GM12878 (cell line): ENCODE measurements at regions not wholly inside any gene's neighbourhood (a gene's known extent, or its start where the extent isn't known, plus 50 kb on each side); places are given as distances from the start of the nearest gene placed in this dataset.

Source experiments
- ATAC-seq: fragments of 200-7000 bp; cut with Tn5 transposase; 3 replicates; pipeline ENCODE4 v1.9.1; 2020; ENCODE audit warnings: mild to moderate bottlenecking, moderate library complexity
- BruUV-seq: library from RNA; stranded (reverse); fragments of 400-500 nt; replicated peaks from 2 replicates; lab custom pipeline; 2021; lab: Mats Ljungman, UMichigan
- CTCF ChIA-PET: fragments of 300-600 bp; sonication (Branson Sonifier 250); formaldehyde crosslinking; extraction: SDS; loops from one replicate; lab custom pipeline; 2021; ENCODE audit warnings: inconsistent platforms; lab: Yijun Ruan, JAX
- POLR2A ChIA-PET: fragments of 350-600 bp; formaldehyde crosslinking; extraction: SDS; loops from one replicate; lab custom pipeline; 2021; ENCODE audit warnings: inconsistent platforms; lab: Charles Lee
- RAD21 ChIA-PET: fragments of 300-600 bp; sonication (Branson Sonifier 250); formaldehyde crosslinking; loops from one replicate; lab custom pipeline; 2023; ENCODE audit warnings: antibody characterized with exemption; ENCODE audit not compliant: unreplicated experiment; lab: Charles Lee
- SMC1A ChIA-PET: fragments of 300-600 bp; sonication (Branson Sonifier 250); formaldehyde crosslinking; loops from one replicate; lab custom pipeline; 2023; ENCODE audit not compliant: unreplicated experiment, uncharacterized antibody; lab: Charles Lee
- DNase-seq: peaks from one replicate; pipeline ENCODE4 v3.0.0-alpha.2; 2011; ENCODE audit warnings: low read depth, low spot score
- FAIRE-seq: peaks from 3 replicates; lab custom pipeline; 2011; peaks lifted over from hg19 to GRCh38; lab: Jason Lieb, UNC
- H2AFZ ChIP-seq: 2 replicates; pipeline ENCODE4 v1.6.0; 2011; ENCODE audit warnings: low read depth, low read length, control low read depth; ENCODE audit not compliant: control insufficient read depth
- H3K27ac ChIP-seq: 2 replicates; pipeline ENCODE4 v1.5.1; 2011; ENCODE audit warnings: control low read depth; ENCODE audit not compliant: control insufficient read depth, insufficient read depth
- H3K27me3 ChIP-seq, 2 experiments: replicated peaks in 1 of 2; 2 replicates each; pipeline versions ENCODE4 v1.6.0 to v1.6.1; 2011; ENCODE audit warnings: low read length in 1 of 2; ENCODE audit not compliant: control insufficient read depth in 2 of 2, insufficient read depth in 2 of 2
- H3K36me3 ChIP-seq, 2 experiments: 2 replicates each; pipeline ENCODE4 v1.5.1; 2011; ENCODE audit warnings: low read length in 1 of 2; ENCODE audit not compliant: control insufficient read depth in 2 of 2, insufficient read depth in 2 of 2
- H3K4me1 ChIP-seq: 2 replicates; pipeline ENCODE4 v1.6.1; 2011; ENCODE audit warnings: mild to moderate bottlenecking, low read length, moderate library complexity, mixed read lengths; ENCODE audit not compliant: control insufficient read depth, insufficient read depth
- H3K4me2 ChIP-seq: 2 replicates; pipeline ENCODE4 v1.6.0; 2011; ENCODE audit warnings: control low read depth; ENCODE audit not compliant: control insufficient read depth, insufficient read depth
- H3K4me3 ChIP-seq: fragments of 200-600 bp; sonication (generic); 2 replicates; pipeline ENCODE4 v1.5.1; 2016
- H3K79me2 ChIP-seq: 2 replicates; pipeline ENCODE4 v1.6.0; 2011; ENCODE audit warnings: low read length; ENCODE audit not compliant: control insufficient read depth, insufficient read depth
- H3K9ac ChIP-seq: 2 replicates; pipeline ENCODE4 v1.8.0; 2011; ENCODE audit warnings: low read length, control low read depth, mixed read lengths; ENCODE audit not compliant: control insufficient read depth, insufficient read depth
- H3K9me3 ChIP-seq: replicated peaks from 3 replicates; pipeline ENCODE4 v1.5.1; 2011; ENCODE audit warnings: mild to moderate bottlenecking, low read length; ENCODE audit not compliant: control insufficient read depth, insufficient read depth
- H4K20me1 ChIP-seq: 2 replicates; pipeline ENCODE4 v1.6.0; 2011; ENCODE audit not compliant: control insufficient read depth, insufficient read depth
- CBFB ChIP-seq: IDR thresholded peaks from 2 replicates; pipeline ENCODE4 v1.6.1; 2016; ENCODE audit warnings: antibody characterized with exemption, low read depth
- E2F8 ChIP-seq: fragments of 450-650 bp; IDR thresholded peaks from 2 replicates; pipeline ENCODE4 v1.6.1; 2018; ENCODE audit warnings: mild to moderate bottlenecking, low read depth, moderate library complexity; ENCODE audit not compliant: partially characterized antibody
- ELK1 ChIP-seq: IDR thresholded peaks from 2 replicates; pipeline ENCODE4 v1.6.1; 2012; ENCODE audit warnings: low read depth, low read length, improper control_type of control experiment
- FOS ChIP-seq: IDR thresholded peaks from 3 replicates; pipeline ENCODE4 v1.6.1; 2011; ENCODE audit warnings: borderline replicate concordance; ENCODE audit not compliant: insufficient read length; ENCODE audit errors: extremely low read depth
- NFYB ChIP-seq: IDR thresholded peaks from 2 replicates; pipeline ENCODE4 v1.6.1; 2011; ENCODE audit warnings: low read depth, mild to moderate bottlenecking, low read length, improper control_type of control experiment, moderate library complexity; ENCODE audit not compliant: insufficient read depth
- NR2C2 ChIP-seq: IDR thresholded peaks from 2 replicates; pipeline ENCODE4 v1.6.1; 2011; ENCODE audit warnings: borderline replicate concordance, low read depth; ENCODE audit not compliant: control insufficient read depth, insufficient read length
- SIN3A ChIP-seq: IDR thresholded peaks from 2 replicates; pipeline ENCODE4 v1.6.1; 2012; ENCODE audit warnings: low read depth, low read length, improper control_type of control experiment
- TBL1XR1 ChIP-seq: IDR thresholded peaks from 2 replicates; pipeline ENCODE4 v1.6.1; 2012; ENCODE audit warnings: low read depth, low read length, improper control_type of control experiment
- YBX1 ChIP-seq: fragments of 450-650 bp; IDR thresholded peaks from 2 replicates; pipeline ENCODE4 v1.6.1; 2016; ENCODE audit warnings: antibody characterized with exemption
- ZSCAN29 ChIP-seq: fragments of 450-650 bp; IDR thresholded peaks from 2 replicates; pipeline ENCODE4 v1.6.1; 2017; ENCODE audit warnings: mild to moderate bottlenecking, moderate library complexity
- WGBS: methylation state at CpG from one replicate; pipeline ENCODE4 v1.1.6; 2016; ENCODE audit warnings: low lambda C conversion rate; ENCODE audit not compliant: insufficient replicate concordance, insufficient coverage; ENCODE audit errors: missing lambda C conversion rate; 5-methylcytosine and 5-hydroxymethylcytosine counted together
- in situ Hi-C: fragments of 300-500 bp; cut with MboI; formaldehyde crosslinking; loops from 9 replicates; pipeline ENCODE4 v1.14.3; 2018; ENCODE audit warnings: mixed read lengths
- intact Hi-C: fragments of 100-400 bp; cut with micrococcal nuclease; formaldehyde crosslinking; loops from one replicate; pipeline ENCODE4 v1.14.2; 2022; ENCODE audit not compliant: unreplicated experiment
- TF ChIP-seq, protein P1 (sequence below): IDR thresholded peaks from 2 replicates; pipeline ENCODE4 v1.6.1; 2012; ENCODE audit warnings: low read depth, low read length, improper control_type of control experiment

DNA sequence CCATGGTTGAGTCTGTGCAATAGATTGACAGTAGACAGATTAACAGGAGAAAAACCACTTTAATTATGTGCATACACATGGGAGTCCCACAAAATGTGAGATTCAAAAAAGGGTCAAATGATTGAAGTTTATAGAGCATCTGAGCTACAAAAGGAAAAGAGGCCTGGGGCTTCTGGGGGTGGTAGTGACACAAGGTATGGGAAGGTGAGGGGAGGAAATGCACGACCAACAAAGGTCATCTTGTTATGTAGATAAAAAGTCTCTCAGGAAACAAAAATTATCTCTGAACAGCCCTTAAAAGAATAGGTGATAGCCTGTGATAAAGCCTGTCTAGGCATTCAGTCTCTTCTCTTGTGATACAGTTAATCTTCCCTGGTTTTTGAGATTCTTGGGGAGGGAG, 141.7 kb downstream of the SEC23IP start:
- in situ Hi-C loops: no loop called here
- Histone ChIP-seq H3K4me3 (no peak overlapping the region), H3K79me2 (no peaks in the 10 kb centered on the region), H2AFZ (no peak overlapping the region), H4K20me1 (no peaks in the 10 kb centered on the region), H3K27me3 (peaks cover 0 to 3% of the 10 kb centered on the region in 2 experiments; a peak in 1 of 4 replicates), H3K9me3 (no peaks in the 10 kb centered on the region), H3K4me1 (no peaks in the 10 kb centered on the region), H3K27ac (no peak overlapping the region), H3K36me3 (no peaks in the 10 kb centered on the region), H3K9ac (no peak overlapping the region), H3K4me2 (no peak overlapping the region)
- FAIRE-seq (no peak), DNase-seq (no peak), ATAC-seq (no peak)
- ChIA-PET RAD21 (no interaction called here), SMC1A (interaction anchor here (0.6 kb wide), 1 partner anchor 207 kb away, joined by 3 read pairs; no protein-coding TSS in a partner anchor), CTCF (no interaction called here), POLR2A (no interaction called here)
- intact Hi-C loops: no loop called here
- TF ChIP-seq FOS: no peak
- no peak for TF ChIP-seq E2F8
- no peak for TF ChIP-seq TBL1XR1
- TF ChIP-seq NFYB: no peak
- no peak for TF ChIP-seq NR2C2
- no peak for TF ChIP-seq ZSCAN29
- no peak for TF ChIP-seq SIN3A
- TF ChIP-seq ELK1: no peak
- TF ChIP-seq YBX1: no peak
- TF ChIP-seq, protein P1, sequence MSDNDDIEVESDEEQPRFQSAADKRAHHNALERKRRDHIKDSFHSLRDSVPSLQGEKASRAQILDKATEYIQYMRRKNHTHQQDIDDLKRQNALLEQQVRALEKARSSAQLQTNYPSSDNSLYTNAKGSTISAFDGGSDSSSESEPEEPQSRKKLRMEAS: no peak
- TF ChIP-seq CBFB: no peak
- 7% methylated on average over 1 of the region's 1 CpG for WGBS
- no TSS peak for BruUV-seq
